ENCODE measurements at regions not wholly inside any gene's neighbourhood (a gene's known extent, or its start where the extent isn't known, plus 50 kb on each side); places are given as distances from the start of the nearest gene placed in this dataset.

DNA sequence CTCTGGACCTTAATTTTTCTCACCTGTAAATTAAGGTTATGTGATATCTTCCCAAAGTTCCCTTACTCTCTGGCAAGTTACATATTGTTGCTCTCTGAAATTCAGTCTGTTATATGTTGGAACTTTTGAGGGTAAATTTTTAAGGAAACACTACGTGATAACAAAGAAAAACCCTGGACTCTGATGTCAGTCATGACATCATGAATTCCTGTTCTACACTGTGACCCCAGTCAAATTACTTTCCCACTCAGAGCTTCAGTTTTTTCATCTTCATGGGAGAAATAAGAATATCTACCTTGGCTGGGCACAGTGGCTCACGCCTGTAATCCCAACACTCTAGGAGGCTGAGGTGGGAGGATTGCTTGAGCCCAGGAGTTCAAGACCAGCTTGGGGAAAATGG lies 164.6 kb upstream of the RALGAPA2 start:
- DNase-seq = no peak

DNA sequence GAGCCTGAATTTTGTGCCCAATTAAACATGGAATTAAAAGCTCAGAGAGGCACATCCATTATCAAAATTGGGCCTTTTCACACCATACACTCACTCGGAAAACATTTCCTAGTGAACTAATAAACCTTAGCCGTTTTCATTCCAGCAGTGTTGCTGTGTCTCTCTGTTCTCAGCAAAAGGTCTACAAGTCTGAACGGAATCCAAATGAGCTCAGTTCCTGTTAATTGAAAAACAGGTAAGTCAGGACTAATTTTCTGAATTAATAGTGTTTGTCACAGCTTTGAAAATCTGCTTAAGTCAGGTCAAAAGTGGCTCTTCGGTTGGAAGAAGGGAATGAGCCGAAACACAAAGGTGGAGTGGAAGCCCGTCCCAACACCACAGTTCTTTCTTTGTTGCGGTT lies 163.3 kb upstream of the RALGAPA2 start:
- DNase-seq = no peak

- no peak for DNase-seq
Measured at GRCh38 chr20:20872428-20872827, 160.0 kb upstream of the RALGAPA2 start.

DNA sequence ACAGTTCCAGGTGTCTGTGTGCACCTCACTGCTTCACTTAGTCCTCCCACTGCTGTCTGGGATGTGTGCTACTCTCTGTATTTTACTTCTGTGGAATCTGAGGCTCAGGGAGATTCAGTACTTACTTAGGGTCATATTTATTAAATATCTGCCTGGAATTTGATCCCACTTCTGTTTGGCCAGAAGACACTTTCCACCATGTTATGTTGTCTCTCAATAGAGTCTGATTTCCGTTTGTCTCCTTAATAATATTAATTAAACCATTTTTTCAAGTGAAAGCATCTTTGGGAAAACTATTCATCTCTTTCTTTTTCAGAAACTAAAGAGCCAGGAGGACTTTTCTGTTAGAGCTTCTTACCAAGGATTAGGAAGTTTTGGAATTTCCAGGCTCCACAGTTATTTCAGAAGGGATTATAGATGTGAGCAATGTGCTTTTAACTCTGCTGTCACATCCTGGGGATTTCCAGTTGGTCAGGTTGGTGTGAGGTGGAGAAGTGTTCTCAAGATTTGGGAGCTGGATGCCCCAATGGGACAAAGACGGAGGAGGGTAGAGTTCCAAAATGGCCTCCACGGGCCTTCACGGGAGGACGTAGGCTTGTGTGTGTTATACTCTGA lies 156.8 kb upstream of the RALGAPA2 start:
- no peak for DNase-seq

DNA sequence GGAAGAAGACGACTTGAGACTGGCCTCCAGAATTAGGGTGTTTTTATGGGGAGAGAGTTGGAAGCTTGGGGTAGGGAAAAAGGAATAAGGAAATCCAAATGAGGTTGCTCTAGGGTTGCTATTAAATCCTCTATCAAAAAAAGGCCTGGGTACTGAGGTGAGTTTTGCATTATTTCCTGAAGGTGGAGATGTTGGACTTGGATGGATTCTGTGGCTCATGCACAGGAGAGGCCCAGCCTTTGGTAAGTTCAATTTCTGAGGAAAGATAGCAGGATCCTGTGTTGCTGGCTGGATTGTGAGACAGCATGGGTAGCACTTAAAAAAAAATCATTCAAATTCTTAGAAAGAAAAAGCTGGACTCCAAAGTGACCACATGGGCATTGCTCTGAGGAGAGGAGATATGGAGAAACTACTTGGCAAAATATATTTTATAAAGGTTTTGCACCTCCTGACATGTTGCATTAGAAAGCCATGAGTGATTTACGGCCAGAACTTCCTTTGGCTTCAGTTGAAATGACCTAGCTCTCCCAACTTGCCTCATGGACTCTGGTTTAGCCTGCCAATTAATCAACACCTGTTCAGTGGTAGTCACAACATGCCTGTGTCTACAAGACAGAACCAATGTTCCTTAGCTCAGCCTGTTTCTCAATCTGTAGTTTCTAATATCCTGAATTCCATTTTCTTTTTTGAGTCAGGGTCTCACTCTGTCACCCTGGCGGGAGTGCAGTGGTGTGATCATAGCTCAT lies 152.1 kb upstream of the RALGAPA2 start:
- peak; percentile 25 for DNase-seq

GRCh38 chr20:20860078-20860806 lies 147.8 kb upstream of the RALGAPA2 start:
- DNase-seq = peak; percentile 75

GRCh38 chr20:20859510-20859909 lies 147.1 kb upstream of the RALGAPA2 start:
- no peak for DNase-seq

DNA sequence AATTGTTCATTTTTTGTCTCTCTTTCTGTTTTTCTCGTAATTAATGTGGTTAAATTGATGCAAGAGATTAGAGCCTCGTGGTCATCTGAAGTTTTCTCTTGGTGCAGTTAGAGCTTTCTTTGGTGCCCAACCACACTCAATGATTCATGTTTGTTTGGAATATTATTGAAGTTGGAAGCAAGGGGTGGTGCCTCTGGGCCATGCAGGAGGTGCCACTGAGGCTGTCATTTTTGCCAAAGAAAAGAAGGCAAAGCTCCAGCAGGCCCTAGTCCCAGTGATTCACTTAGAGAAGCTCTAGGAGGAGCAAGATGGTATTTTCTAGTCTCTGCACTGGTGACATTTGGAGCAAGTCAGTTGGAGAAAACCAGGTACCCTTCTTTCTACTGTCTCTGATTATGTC lies 144.5 kb upstream of the RALGAPA2 start:
- no peak for DNase-seq

DNA sequence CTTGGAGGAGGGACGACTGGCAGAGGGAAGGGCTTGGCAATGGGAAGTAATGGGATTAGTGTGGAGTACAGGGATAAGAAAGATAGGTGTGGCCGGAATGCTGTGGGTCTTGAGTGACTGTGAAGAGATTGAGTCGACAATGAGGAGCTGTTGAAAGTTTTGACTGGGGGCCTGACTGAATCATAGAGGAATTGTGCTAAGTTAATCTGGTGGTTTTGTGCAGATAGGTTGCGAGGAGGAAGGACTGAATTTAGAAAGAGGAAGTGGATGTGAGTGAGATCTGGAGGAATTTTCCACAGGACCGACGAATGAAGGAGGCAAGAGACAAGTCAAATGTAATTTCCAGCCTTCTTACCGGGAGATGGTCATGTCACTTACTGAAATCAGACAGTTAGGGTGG lies 143.9 kb upstream of the RALGAPA2 start:
- DNase-seq = no peak

DNA sequence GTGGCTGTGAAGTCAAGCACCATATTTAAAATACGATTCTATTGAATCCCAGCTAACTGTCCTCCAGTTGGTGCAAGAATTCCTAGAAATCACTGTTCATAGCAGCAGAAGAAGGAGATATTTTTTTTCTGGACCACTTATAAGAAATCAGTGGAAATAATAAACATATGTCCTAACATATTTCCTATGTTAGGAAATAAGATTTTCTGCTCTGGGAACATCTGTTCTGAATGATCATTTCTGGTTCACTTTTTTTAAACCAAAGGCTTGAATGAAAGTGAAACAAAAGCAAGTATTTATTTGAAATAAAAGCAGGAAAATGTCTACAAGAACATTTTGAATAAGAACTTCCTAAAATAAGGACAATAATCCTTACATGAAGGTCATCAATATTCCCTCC lies 138.9 kb upstream of the RALGAPA2 start:
- DNase-seq = no peak

GRCh38 chr20:20850407-20850806 lies 138.0 kb upstream of the RALGAPA2 start:
- no peak for DNase-seq

GRCh38 chr20:20849161-20849560 lies 136.7 kb upstream of the RALGAPA2 start:
- no peak for DNase-seq

GRCh38 chr20:20847814-20848213 lies 135.4 kb upstream of the RALGAPA2 start:
- no peak for DNase-seq

GRCh38 chr20:20843982-20844381 lies 131.5 kb upstream of the RALGAPA2 start:
- DNase-seq = no peak

DNA sequence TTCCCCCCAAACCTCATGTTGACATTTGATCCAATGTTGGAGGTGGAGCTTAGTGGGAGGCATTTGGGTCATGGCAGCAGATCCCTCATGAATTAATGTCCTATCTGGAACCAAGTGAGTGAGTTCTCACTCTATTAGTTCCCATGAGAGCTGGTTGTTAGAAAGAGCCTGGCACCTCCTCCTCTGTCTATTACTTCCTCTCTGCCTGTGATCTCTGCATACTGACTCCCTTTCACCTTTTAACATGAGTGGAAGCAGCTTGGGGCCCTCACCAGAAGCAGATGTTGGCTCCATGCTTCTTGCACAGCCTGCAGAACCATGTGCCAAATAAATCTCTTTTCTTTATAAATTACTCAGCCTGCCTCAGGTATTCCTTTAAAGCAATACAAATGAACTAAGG lies 127.3 kb upstream of the RALGAPA2 start:
- DNase-seq = no peak

DNA sequence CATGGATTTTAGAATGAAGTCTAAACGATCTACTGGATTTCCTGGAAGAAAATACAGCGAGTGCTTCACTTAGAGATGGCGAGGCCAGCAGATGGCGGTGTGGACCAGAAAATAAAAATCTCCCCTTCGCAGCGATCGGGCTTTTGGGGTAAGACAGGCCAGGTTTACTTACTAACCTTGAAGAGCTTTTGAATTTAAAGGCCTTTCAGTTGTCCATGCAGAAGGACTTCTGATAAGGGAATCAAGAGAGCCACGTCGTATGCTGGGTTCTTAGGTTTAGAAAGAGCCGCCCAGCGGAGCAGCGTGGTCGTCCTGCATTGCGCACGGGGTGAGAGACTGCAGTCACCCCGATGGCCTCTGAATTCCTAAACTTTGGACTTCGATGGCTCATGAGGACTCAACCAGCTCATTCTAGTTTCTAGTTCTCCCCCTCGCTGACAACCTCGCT lies 125.2 kb upstream of the RALGAPA2 start:
- DNase-seq = peak; percentile 36

DNA sequence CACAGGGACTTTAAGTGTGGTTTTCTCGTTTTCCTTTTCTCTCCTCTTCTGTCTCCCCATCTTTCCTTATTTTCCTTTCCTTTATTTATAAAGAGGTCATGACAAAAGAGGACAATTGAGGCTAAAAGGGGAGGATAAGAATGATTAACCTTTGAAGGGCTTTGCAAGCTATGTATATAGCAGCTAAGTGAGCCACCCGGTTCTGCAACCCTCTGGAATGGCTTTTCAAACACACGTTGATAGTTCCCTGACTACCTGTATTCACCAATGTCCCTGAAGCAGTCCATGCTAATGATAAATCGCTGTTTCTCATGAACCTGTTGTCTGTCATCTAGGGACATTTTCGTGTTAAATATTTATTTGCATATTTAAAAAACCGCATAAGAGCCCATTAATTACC lies 124.4 kb upstream of the RALGAPA2 start:
- DNase-seq = no peak

DNA sequence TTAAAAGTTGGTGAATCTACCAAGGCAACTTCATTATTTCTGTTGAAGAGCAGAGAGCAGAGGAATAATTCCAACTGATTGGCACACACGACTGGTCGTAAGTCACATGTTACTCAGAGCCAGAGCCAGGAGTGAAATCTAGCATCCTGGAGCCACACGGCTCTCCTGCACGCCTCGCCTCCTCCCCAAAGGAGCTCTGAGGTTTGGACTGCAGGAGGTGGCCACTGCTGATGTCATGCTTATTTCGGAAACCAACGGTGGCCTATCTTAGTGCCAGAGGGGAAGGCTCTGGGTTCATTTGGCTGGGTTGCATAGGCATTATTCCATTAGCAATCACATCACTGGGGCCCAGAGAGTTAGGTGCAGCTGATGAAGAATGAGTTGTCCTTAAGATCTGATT lies 123.5 kb upstream of the RALGAPA2 start:
- DNase-seq = no peak

GRCh38 chr20:20834008-20834407 lies 121.6 kb upstream of the RALGAPA2 start:
- no peak for DNase-seq

GRCh38 chr20:20832715-20833114 lies 120.3 kb upstream of the RALGAPA2 start:
- no peak for DNase-seq

DNA sequence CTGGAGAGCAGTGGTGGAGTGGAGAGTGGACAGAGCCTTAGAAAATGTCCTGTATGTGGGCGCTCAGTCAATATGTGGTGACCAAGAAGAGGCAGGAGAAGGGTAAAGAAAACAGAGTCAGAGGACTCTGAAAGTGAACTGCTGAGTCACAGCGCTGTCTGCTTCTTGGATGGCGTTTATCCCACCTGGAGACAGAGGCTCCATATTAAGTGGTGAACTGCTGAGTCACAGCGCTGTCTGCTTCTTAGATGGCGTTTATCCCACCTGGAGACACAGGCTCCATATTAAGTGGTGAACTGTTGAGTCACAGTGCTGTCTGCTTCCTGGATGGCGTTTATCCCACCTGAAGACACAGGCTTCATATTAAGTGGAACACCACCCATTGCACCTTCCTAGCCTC lies 119.3 kb upstream of the RALGAPA2 start:
- DNase-seq = no peak

DNA sequence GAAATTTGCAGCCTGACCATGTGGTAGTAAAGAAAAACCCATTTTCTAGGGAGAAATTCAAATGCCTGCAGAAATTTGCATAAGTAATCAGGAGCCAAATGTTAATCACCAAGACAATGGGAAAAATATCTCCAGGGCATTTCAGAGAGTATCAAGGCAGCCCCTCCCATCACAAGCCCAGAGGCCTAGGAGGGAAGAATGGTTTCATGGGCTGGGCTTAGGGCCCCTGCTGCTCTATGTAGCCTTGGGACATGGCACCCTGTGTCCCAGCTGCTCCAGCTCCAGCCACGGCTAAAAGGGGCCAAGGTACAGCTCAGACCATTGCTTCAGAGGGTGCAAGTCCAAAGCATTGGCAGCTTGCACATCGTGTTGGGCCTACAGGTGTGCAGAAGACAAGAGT lies 117.2 kb upstream of the RALGAPA2 start:
- no peak for DNase-seq

GRCh38 chr20:20827992-20828597 lies 115.7 kb upstream of the RALGAPA2 start:
- no peak for DNase-seq

Measured in NCI-H2081 treated with DMSO at 0.1 percent for 48 hours (cell line).